ENCODE measurements at regions not wholly inside any gene's neighbourhood (a gene's known extent, or its start where the extent isn't known, plus 50 kb on each side); places are given as distances from the start of the nearest gene placed in this dataset.
"Not testable (repeated sequence)": the region's sequence is repeated elsewhere in the genome, so short reads cannot be mapped to it uniquely, and the experiment has no call there.

- Mint-ChIP-seq H3K36me3 (ENCODE audit: unreplicated experiment) (no peaks in the 10 kb centered on the region), H3K27ac (ENCODE audit: unreplicated experiment) (no peak overlapping the region), H3K9me3 (ENCODE audit: unreplicated experiment) (peaks cover 2% of the 10 kb centered on the region), H3K4me1 (ENCODE audit: low read depth, unreplicated experiment) (no peaks in the 10 kb centered on the region), H3K4me3 (ENCODE audit: unreplicated experiment) (no peak overlapping the region), H3K27me3 (ENCODE audit: unreplicated experiment) (no peaks in the 10 kb centered on the region)
- no peak for DNase-seq
- TF ChIP-seq CTCF (IDR thresholded peaks at IDR 0.05; ENCODE audit: partially characterized antibody, unreplicated experiment) = no peak
Measured at GRCh38 chr16:60641067-60641665, 1395.1 kb downstream of the CDH8 start.

DNA sequence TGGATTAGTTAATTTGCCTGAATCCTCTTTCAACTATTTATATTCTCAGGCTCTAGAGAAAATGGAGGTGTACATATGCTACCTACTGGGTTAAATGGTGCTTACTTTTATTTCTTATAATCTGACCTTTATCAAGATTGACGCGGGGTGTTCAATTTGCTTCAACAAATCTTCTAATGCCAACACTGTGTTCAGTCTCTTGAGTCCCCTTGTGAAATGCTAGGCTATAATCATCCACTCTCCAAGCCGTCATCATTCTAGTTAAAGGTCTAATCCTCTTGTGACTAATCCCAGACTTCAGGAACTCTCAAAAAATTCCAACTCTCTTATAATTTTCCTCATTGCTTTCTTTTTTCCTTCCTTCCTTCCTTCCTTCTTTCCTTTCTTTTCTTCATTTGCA lies 1396.2 kb downstream of the CDH8 start:
- H3K4me1 Mint-ChIP-seq (ENCODE audit: low read depth, unreplicated experiment) = no peaks in the 10 kb centered on the region
- peaks cover 2% of the 10 kb centered on the region for H3K9me3 Mint-ChIP-seq (ENCODE audit: unreplicated experiment)
- no peak overlapping the region for H3K27ac Mint-ChIP-seq (ENCODE audit: unreplicated experiment)
- no peaks in the 10 kb centered on the region for H3K27me3 Mint-ChIP-seq (ENCODE audit: unreplicated experiment)
- TF ChIP-seq CTCF (IDR thresholded peaks at IDR 0.05; ENCODE audit: partially characterized antibody, unreplicated experiment) = no peak
- no peaks in the 10 kb centered on the region for H3K36me3 Mint-ChIP-seq (ENCODE audit: unreplicated experiment)
- H3K4me3 Mint-ChIP-seq (ENCODE audit: unreplicated experiment) = no peak overlapping the region
- no peak for DNase-seq

- H3K27ac Mint-ChIP-seq (ENCODE audit: unreplicated experiment); H3K9me3 Mint-ChIP-seq (ENCODE audit: unreplicated experiment); H3K4me1 Mint-ChIP-seq (ENCODE audit: low read depth, unreplicated experiment); H3K27me3 Mint-ChIP-seq (ENCODE audit: unreplicated experiment); H3K4me3 Mint-ChIP-seq (ENCODE audit: unreplicated experiment); DNase-seq; H3K36me3 Mint-ChIP-seq (ENCODE audit: unreplicated experiment): not testable (repeated sequence)
Measured at GRCh38 chr16:60636636-60637035, 1399.6 kb downstream of the CDH8 start.

DNA sequence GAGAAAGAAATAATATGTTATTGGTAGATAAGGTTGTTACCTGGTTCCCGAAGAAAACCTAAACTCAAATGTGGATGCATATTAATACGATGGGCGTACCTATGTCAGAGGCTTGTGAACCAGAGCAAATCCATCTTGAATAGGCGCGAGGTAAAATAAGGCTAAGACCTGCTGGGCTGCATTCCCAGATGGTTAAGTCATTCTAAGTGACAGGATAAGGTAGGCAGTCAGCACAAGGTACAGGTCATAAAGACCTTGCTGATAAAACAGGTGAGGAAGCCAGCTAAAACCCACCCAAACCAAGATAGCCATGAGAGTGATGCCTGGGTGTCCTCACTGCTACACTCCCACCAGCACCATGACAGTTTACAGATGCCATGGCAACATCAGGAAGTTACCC lies 1400.1 kb downstream of the CDH8 start:
- H3K4me3 Mint-ChIP-seq (ENCODE audit: unreplicated experiment) = no peak overlapping the region
- TF ChIP-seq CTCF (IDR thresholded peaks at IDR 0.05; ENCODE audit: partially characterized antibody, unreplicated experiment) = no peak
- no peaks in the 10 kb centered on the region for H3K27me3 Mint-ChIP-seq (ENCODE audit: unreplicated experiment)
- H3K36me3 Mint-ChIP-seq (ENCODE audit: unreplicated experiment) = peaks cover 6% of the 10 kb centered on the region
- DNase-seq = no peak
- peaks cover 2% of the 10 kb centered on the region for H3K9me3 Mint-ChIP-seq (ENCODE audit: unreplicated experiment)
- H3K27ac Mint-ChIP-seq (ENCODE audit: unreplicated experiment) = no peak overlapping the region
- H3K4me1 Mint-ChIP-seq (ENCODE audit: low read depth, unreplicated experiment) = no peaks in the 10 kb centered on the region

GRCh38 chr16:60635548-60635947 lies 1400.7 kb downstream of the CDH8 start:
- no peak for TF ChIP-seq CTCF (IDR thresholded peaks at IDR 0.05; ENCODE audit: partially characterized antibody, unreplicated experiment)
- H3K27ac Mint-ChIP-seq (ENCODE audit: unreplicated experiment) = no peak overlapping the region

More at GRCh38 chr16:60635548-60635947, 1400.7 kb downstream of the CDH8 start:
- Mint-ChIP-seq H3K9me3 (ENCODE audit: unreplicated experiment) (no peaks in the 10 kb centered on the region), H3K4me3 (ENCODE audit: unreplicated experiment) (no peak overlapping the region), H3K36me3 (ENCODE audit: unreplicated experiment) (peaks cover 6% of the 10 kb centered on the region), H3K4me1 (ENCODE audit: low read depth, unreplicated experiment) (no peaks in the 10 kb centered on the region), H3K27me3 (ENCODE audit: unreplicated experiment) (no peaks in the 10 kb centered on the region)
- DNase-seq = no peak

Measured in glutamatergic neuron (in vitro differentiated cells).